ENCODE measurements at regions not wholly inside any gene's neighbourhood (a gene's known extent, or its start where the extent isn't known, plus 50 kb on each side); places are given as distances from the start of the nearest gene placed in this dataset.

- BruUV-seq (replicated peaks): no TSS peak
- no peaks in the 10 kb centered on the region for H3K27me3 Mint-ChIP-seq (ENCODE audit: unreplicated experiment)
- CTCF ChIA-PET: no interaction called here
- no peak overlapping the region for H3K27ac Mint-ChIP-seq (ENCODE audit: unreplicated experiment)
- DNase-seq: no peak
- intact Hi-C loops (cut with micrococcal nuclease; ENCODE audit: unreplicated experiment): no loop called here
- no peak overlapping the region for H3K4me3 Mint-ChIP-seq (ENCODE audit: low read depth, unreplicated experiment)
- no peaks in the 10 kb centered on the region for H3K4me1 Mint-ChIP-seq (ENCODE audit: low read depth, unreplicated experiment)
- no peaks in the 10 kb centered on the region for H3K36me3 Mint-ChIP-seq (ENCODE audit: insufficient read depth, unreplicated experiment)
- no peak for TF ChIP-seq CTCF (IDR thresholded peaks at IDR 0.05; ENCODE audit: unreplicated experiment)
- peaks cover 3% of the 10 kb centered on the region for H3K9me3 Mint-ChIP-seq (ENCODE audit: low read depth, unreplicated experiment)
Measured at GRCh38 chr7:157486007-157486755, 149.4 kb downstream of the DNAJB6 start.

GRCh38 chr7:157487046-157487770 is 150.4 kb downstream of the DNAJB6 start:
- Mint-ChIP-seq H3K4me1 (ENCODE audit: low read depth, unreplicated experiment) (no peaks in the 10 kb centered on the region), H3K27me3 (ENCODE audit: unreplicated experiment) (no peaks in the 10 kb centered on the region), H3K4me3 (ENCODE audit: low read depth, unreplicated experiment) (no peak overlapping the region), H3K27ac (ENCODE audit: unreplicated experiment) (no peak overlapping the region), H3K36me3 (ENCODE audit: insufficient read depth, unreplicated experiment) (no peaks in the 10 kb centered on the region), H3K9me3 (ENCODE audit: low read depth, unreplicated experiment) (peaks cover 3% of the 10 kb centered on the region)
- no peak for DNase-seq
- no TSS peak for BruUV-seq (replicated peaks)
- intact Hi-C loops (cut with micrococcal nuclease; ENCODE audit: unreplicated experiment): no loop called here
- no peak for TF ChIP-seq CTCF (IDR thresholded peaks at IDR 0.05; ENCODE audit: unreplicated experiment)
- CTCF ChIA-PET: no interaction called here

- BruUV-seq (replicated peaks): no TSS peak
- H3K4me3 Mint-ChIP-seq (ENCODE audit: low read depth, unreplicated experiment): no peak overlapping the region
- peaks cover 6% of the 10 kb centered on the region for H3K9me3 Mint-ChIP-seq (ENCODE audit: low read depth, unreplicated experiment)
- intact Hi-C loops (cut with micrococcal nuclease; ENCODE audit: unreplicated experiment): no loop called here
- DNase-seq: no peak
- CTCF ChIA-PET: no interaction called here
- peaks cover 6% of the 10 kb centered on the region for H3K27me3 Mint-ChIP-seq (ENCODE audit: unreplicated experiment)
- H3K36me3 Mint-ChIP-seq (ENCODE audit: insufficient read depth, unreplicated experiment): no peaks in the 10 kb centered on the region
- peaks cover 6% of the 10 kb centered on the region for H3K4me1 Mint-ChIP-seq (ENCODE audit: low read depth, unreplicated experiment)
- TF ChIP-seq CTCF (IDR thresholded peaks at IDR 0.05; ENCODE audit: unreplicated experiment): no peak
- H3K27ac Mint-ChIP-seq (ENCODE audit: unreplicated experiment): no peak overlapping the region
Measured at GRCh38 chr7:157488281-157488680, 151.5 kb downstream of the DNAJB6 start.

- Mint-ChIP-seq H3K27ac (ENCODE audit: unreplicated experiment) (no peak overlapping the region), H3K4me1 (ENCODE audit: low read depth, unreplicated experiment) (peaks cover 8% of the 10 kb centered on the region), H3K4me3 (ENCODE audit: low read depth, unreplicated experiment) (no peak overlapping the region), H3K36me3 (ENCODE audit: insufficient read depth, unreplicated experiment) (no peaks in the 10 kb centered on the region), H3K9me3 (ENCODE audit: low read depth, unreplicated experiment) (peaks cover 6% of the 10 kb centered on the region), H3K27me3 (ENCODE audit: unreplicated experiment) (peaks cover 13% of the 10 kb centered on the region)
- CTCF ChIA-PET: no interaction called here
- BruUV-seq (replicated peaks): no TSS peak
- intact Hi-C loops (cut with micrococcal nuclease; ENCODE audit: unreplicated experiment): no loop called here
- no peak for TF ChIP-seq CTCF (IDR thresholded peaks at IDR 0.05; ENCODE audit: unreplicated experiment)
- DNase-seq: no peak
Measured at GRCh38 chr7:157488966-157489365, 152.2 kb downstream of the DNAJB6 start.
